ENCODE measurements at regions not wholly inside any gene's neighbourhood (a gene's known extent, or its start where the extent isn't known, plus 50 kb on each side); places are given as distances from the start of the nearest gene placed in this dataset.
"Not testable (repeated sequence)": the region's sequence is repeated elsewhere in the genome, so short reads cannot be mapped to it uniquely, and the experiment has no call there.

GRCh38 chr4:128758314-128758922 lies 51.1 kb upstream of the JADE1 start:
- DNase-seq: no peak

GRCh38 chr4:128757712-128758111 lies 51.8 kb upstream of the JADE1 start:
- no peak for DNase-seq

GRCh38 chr4:128751354-128751753 lies 58.1 kb upstream of the JADE1 start:
- no peak for DNase-seq

GRCh38 chr4:128741748-128742147 lies 67.8 kb upstream of the JADE1 start:
- not testable (repeated sequence) for DNase-seq

DNA sequence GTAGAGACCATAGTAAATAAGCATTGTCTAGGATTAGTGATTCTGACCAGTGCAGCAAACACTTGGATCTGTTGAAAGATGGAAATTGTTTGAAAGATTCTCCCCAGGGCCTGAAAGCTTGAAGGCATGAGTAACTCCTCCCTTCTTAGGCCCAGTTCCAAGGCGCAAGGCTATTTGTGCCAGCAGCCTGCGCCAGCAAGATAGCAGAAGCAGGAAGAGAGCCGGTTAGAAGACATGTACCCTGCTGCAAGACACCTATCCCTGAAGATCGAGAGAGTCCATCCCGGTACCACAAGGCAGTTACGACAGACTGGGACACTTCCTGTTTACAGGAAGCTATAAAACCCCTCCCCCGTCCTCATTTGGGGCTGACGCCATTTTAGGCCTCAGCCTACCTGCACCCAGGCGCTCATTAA lies 72.4 kb upstream of the JADE1 start:
- no peak for DNase-seq

- no peak for DNase-seq
Measured at GRCh38 chr4:128735714-128736113, 73.8 kb upstream of the JADE1 start.

DNA sequence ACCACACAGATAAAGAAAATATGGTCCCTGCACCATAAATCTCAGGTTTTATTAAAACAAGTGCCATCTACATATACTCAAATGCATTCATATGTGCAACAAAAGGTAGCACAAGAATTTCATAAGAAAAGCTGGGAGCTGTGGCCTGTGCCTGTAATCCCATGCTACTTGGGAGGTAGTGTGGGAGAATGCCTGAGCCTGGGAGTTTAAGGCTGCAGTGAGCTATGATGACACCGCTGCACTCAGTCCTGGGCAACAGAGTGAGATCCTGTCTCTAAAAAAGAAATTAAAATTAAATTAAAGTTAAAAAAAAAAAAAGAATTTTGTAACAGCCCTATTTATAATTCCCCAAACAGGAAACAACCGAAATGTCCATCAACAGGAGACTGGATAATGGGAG lies 81.3 kb upstream of the JADE1 start:
- DNase-seq: no peak

DNA sequence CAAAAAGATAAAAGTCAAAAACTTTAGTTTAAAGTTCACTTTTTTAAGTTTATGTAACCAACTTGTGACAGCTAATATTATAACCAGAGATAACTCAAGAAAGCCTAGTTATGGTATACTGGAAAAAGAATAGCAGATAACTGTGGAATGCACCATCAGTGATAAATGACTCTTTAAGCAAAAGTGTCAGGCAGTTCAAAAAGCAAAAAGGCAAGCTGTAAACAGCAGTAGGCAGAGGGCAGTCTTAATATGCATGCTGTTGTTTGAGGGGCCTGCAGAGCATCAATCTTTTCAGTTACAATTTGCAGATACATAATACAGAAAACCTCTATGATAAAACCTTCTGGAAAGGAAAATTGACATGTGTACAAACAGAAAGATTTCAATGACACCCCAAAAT lies 81.8 kb upstream of the JADE1 start:
- DNase-seq: no peak

GRCh38 chr4:128725405-128726055 lies 84.0 kb upstream of the JADE1 start:
- DNase-seq: no peak

- DNase-seq: no peak
Measured at GRCh38 chr4:128722911-128723310, 86.6 kb upstream of the JADE1 start.

DNA sequence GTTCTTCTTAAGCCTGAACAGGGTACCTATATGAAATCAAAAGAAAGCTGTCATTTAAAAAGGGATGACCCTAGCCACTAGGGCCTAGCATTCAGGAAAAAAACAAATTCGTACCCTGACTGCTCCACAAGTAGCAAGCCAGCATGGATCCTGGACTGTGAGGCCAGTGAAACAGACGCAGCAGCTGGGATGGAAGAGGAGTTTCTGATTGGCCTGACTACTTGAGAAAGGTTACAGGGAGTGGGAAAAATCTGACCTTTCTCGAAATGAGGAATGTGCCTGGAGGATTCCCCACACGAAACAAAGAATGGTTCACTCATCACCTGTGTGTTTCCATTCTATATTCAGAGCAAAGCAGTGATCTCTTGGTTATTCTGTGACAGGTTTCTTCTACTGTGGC lies 87.6 kb upstream of the JADE1 start:
- no peak for DNase-seq

GRCh38 chr4:128720270-128720669 lies 89.2 kb upstream of the JADE1 start:
- DNase-seq: no peak

GRCh38 chr4:128718768-128719167 lies 90.7 kb upstream of the JADE1 start:
- DNase-seq: no peak

GRCh38 chr4:128716338-128716737 lies 93.2 kb upstream of the JADE1 start:
- DNase-seq: no peak

DNA sequence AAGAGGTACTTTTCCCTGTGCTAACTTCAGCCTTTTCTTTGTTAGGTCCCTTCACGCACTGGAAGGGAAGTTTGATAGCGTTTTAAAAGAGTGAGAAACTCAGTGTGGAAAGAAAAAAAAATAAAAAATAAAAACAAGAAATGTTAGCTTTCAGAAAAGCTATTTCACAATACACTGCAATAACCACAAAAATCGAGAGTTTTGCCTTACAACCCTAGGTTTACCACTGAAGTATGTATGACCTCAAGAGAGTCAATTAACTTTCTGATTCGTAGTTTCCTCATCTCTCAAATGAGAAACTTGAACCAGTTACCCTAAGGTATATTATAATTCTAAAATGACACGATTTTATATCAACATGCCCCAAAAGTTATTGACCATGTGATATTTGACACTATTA lies 93.9 kb upstream of the JADE1 start:
- DNase-seq: no peak

GRCh38 chr4:128711361-128711760 lies 98.1 kb upstream of the JADE1 start:
- DNase-seq: no peak

GRCh38 chr4:128709268-128709667 lies 100.2 kb upstream of the JADE1 start:
- no peak for DNase-seq

DNA sequence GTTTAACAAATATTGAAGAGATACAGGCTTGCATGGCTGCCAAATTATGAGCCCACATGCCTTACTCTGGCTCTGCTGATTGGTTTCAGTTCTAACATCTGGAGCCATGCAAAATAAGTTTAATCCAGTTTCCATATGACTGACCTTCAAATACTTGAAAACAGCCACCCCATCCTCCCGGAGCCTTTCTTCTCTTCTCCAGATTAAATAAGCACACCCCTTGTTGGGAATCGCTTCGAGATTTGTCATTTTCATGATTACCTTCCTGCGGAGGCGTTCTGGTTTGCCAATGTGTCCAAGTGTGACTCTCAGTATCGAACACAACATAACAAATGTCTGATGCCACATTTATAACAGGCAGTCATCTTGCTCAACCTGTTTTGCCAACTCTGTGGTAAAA lies 101.6 kb upstream of the JADE1 start:
- no peak for DNase-seq

GRCh38 chr4:128703948-128704347 lies 105.6 kb upstream of the JADE1 start:
- no peak for DNase-seq

- no peak for DNase-seq
Measured at GRCh38 chr4:128700659-128701350, 108.7 kb upstream of the JADE1 start.

- no peak for DNase-seq
Measured at GRCh38 chr4:128698386-128698785, 111.1 kb upstream of the JADE1 start.

DNA sequence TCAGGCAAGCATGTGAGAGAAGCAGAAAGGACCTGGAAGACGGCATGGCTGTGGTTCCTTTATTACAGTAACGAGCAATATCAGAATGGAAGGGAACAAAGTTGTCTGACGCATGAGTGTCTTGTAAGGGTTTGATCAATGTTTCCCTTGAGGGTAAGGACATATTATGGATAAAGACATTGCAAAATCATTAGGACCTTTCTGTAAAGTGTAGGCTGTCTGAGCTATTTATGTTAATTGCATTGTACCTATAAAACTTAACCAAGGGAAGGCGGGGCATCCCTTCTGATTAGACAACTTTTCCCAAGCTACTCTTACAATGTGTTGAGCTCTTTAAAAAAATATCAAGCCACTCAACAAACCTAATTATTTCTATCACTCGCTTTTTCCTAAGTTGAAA lies 112.2 kb upstream of the JADE1 start:
- no peak for DNase-seq

DNA sequence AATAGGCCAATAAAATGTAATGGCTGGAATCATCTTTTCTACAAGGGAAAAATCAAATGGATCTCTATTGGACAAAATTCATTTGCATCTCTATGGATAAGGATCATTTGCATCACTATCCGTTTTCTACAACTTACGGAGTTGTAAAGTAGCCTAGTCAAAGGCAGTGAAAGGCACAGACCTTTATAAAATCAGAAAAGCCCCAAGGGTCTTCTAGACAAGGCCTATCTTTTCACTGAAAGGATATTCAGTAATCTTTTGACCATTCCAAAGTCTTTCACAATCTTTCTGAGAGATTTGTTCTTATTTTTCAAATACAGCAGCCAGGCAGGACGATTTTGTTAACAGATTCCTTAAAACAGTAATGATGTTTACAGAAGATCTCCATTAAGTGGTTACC lies 119.5 kb upstream of the JADE1 start:
- no peak for DNase-seq

GRCh38 chr4:128688846-128689437 lies 120.6 kb upstream of the JADE1 start:
- DNase-seq: no peak
